ENCODE measurements at regions not wholly inside any gene's neighbourhood (a gene's known extent, or its start where the extent isn't known, plus 50 kb on each side); places are given as distances from the start of the nearest gene placed in this dataset.

DNA sequence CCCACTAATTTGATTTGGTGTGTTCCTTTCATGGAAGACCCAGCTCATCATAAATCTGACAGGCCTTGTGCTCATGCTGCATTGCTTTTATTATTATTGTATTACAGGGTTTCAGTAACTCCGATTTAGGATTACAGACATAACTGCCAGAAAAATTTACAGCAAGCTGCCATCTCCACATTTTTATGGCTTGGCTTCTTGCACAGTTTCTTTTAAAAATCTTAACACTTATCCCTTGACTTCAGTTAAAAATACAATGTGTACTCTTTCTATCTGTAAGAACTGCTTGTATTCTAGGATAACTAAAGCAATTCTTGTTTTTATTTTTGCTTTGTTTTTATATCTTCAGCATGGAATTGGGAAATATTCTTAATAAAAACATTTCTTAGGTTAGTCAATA, 612.2 kb downstream of the DIPK2A start:
- TF ChIP-seq CTCF (IDR thresholded peaks at IDR 0.05; ENCODE audit: poor library complexity, severe bottlenecking) = no peak
- no peak for TF ChIP-seq EZH2 (IDR thresholded peaks at IDR 0.05; ENCODE audit: borderline replicate concordance, insufficient read depth, low read length, poor library complexity, severe bottlenecking)
- no peak for TF ChIP-seq EP300 (conservative IDR thresholded peaks at IDR 0.05; ENCODE audit: poor library complexity, severe bottlenecking)
- TF ChIP-seq RAD21 (conservative IDR thresholded peaks at IDR 0.05) = no peak
- TF ChIP-seq POLR2AphosphoS5 (IDR thresholded peaks at IDR 0.05) = no peak
